ENCODE measurements at regions not wholly inside any gene's neighbourhood (a gene's known extent, or its start where the extent isn't known, plus 50 kb on each side); places are given as distances from the start of the nearest gene placed in this dataset.

GRCh38 chr4:180861651-180862050, 1381.6 kb upstream of the TENM3 start:
- Histone ChIP-seq H3K4me3 (ENCODE audit: low read length) (no peak overlapping the region), H3K9me3 (replicated peaks; ENCODE audit: low read length) (peaks cover 3% of the 10 kb centered on the region), H3K9ac (ENCODE audit: low read depth, low read length) (no peak overlapping the region), H3K4me1 (ENCODE audit: control insufficient read depth, insufficient read depth, low read length) (no peaks in the 10 kb centered on the region), H3K36me3 (ENCODE audit: insufficient read depth, low read length) (no peaks in the 10 kb centered on the region), H3K4me2 (ENCODE audit: low read length) (no peak overlapping the region), H3K27me3 (ENCODE audit: control insufficient read depth, insufficient read depth, low read length) (no peaks in the 10 kb centered on the region)

GRCh38 chr4:180866933-180867643, 1376.1 kb upstream of the TENM3 start:
- no peak overlapping the region for H3K4me2 ChIP-seq (ENCODE audit: low read length)
- H3K9ac ChIP-seq (ENCODE audit: low read depth, low read length) = no peak overlapping the region
- no peak overlapping the region for H3K4me3 ChIP-seq (ENCODE audit: low read length)
- no peaks in the 10 kb centered on the region for H3K4me1 ChIP-seq (ENCODE audit: control insufficient read depth, insufficient read depth, low read length)
- no peaks in the 10 kb centered on the region for H3K27me3 ChIP-seq (ENCODE audit: control insufficient read depth, insufficient read depth, low read length)
- H3K9me3 ChIP-seq (replicated peaks; ENCODE audit: low read length) = peaks cover 5% of the 10 kb centered on the region
- no peaks in the 10 kb centered on the region for H3K36me3 ChIP-seq (ENCODE audit: insufficient read depth, low read length)

GRCh38 chr4:180870623-180871022, 1372.6 kb upstream of the TENM3 start:
- Histone ChIP-seq H3K4me1 (ENCODE audit: control insufficient read depth, insufficient read depth, low read length) (no peaks in the 10 kb centered on the region), H3K27me3 (ENCODE audit: control insufficient read depth, insufficient read depth, low read length) (no peaks in the 10 kb centered on the region), H3K9me3 (replicated peaks; ENCODE audit: low read length) (peaks cover 5% of the 10 kb centered on the region), H3K4me2 (ENCODE audit: low read length) (no peak overlapping the region), H3K4me3 (ENCODE audit: low read length) (no peak overlapping the region), H3K36me3 (ENCODE audit: insufficient read depth, low read length) (no peaks in the 10 kb centered on the region), H3K9ac (ENCODE audit: low read depth, low read length) (no peak overlapping the region)

DNA sequence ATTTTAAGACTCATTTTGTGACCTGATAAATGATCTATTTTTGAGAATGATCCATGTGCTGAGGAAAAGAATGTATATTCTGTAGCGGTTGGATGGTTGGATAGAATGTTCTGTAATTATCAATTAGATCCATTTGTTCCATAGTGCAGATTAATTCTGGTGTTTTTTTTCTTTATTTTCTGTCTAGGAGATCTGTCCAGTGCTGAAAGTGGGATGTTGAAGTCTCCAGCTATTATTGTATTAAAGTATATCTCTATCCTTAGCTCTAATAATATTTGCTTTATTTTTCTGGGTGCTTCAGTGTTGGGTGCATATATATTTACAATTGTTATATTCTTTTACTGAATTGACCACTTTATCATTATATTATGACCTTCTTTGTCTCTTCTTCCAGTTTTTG, 1344.9 kb upstream of the TENM3 start:
- no peaks in the 10 kb centered on the region for H3K9me3 ChIP-seq (replicated peaks; ENCODE audit: low read length)

GRCh38 chr4:180900781-180901180, 1342.4 kb upstream of the TENM3 start:
- Histone ChIP-seq H3K4me2 (ENCODE audit: low read length) (no peak overlapping the region), H3K27me3 (ENCODE audit: control insufficient read depth, insufficient read depth, low read length) (no peaks in the 10 kb centered on the region)

More for the DNA sequence above, 1344.9 kb upstream of the TENM3 start:
- Histone ChIP-seq H3K27me3 (ENCODE audit: control insufficient read depth, insufficient read depth, low read length) (no peaks in the 10 kb centered on the region), H3K4me1 (ENCODE audit: control insufficient read depth, insufficient read depth, low read length) (no peaks in the 10 kb centered on the region), H3K4me3 (ENCODE audit: low read length) (no peak overlapping the region), H3K4me2 (ENCODE audit: low read length) (no peak overlapping the region), H3K36me3 (ENCODE audit: insufficient read depth, low read length) (no peaks in the 10 kb centered on the region), H3K9ac (ENCODE audit: low read depth, low read length) (no peak overlapping the region)

GRCh38 chr4:180909279-180909678, 1333.9 kb upstream of the TENM3 start:
- Histone ChIP-seq H3K4me2 (ENCODE audit: low read length) (no peak overlapping the region), H3K36me3 (ENCODE audit: insufficient read depth, low read length) (no peaks in the 10 kb centered on the region), H3K9me3 (replicated peaks; ENCODE audit: low read length) (no peaks in the 10 kb centered on the region), H3K4me3 (ENCODE audit: low read length) (no peak overlapping the region), H3K27me3 (ENCODE audit: control insufficient read depth, insufficient read depth, low read length) (no peaks in the 10 kb centered on the region), H3K4me1 (ENCODE audit: control insufficient read depth, insufficient read depth, low read length) (no peaks in the 10 kb centered on the region), H3K9ac (ENCODE audit: low read depth, low read length) (no peak overlapping the region)

More at GRCh38 chr4:180900781-180901180, 1342.4 kb upstream of the TENM3 start:
- no peaks in the 10 kb centered on the region for H3K4me1 ChIP-seq (ENCODE audit: control insufficient read depth, insufficient read depth, low read length)
- H3K9me3 ChIP-seq (replicated peaks; ENCODE audit: low read length) = no peaks in the 10 kb centered on the region
- H3K4me3 ChIP-seq (ENCODE audit: low read length) = no peak overlapping the region
- H3K9ac ChIP-seq (ENCODE audit: low read depth, low read length) = no peak overlapping the region
- H3K36me3 ChIP-seq (ENCODE audit: insufficient read depth, low read length) = no peaks in the 10 kb centered on the region

DNA sequence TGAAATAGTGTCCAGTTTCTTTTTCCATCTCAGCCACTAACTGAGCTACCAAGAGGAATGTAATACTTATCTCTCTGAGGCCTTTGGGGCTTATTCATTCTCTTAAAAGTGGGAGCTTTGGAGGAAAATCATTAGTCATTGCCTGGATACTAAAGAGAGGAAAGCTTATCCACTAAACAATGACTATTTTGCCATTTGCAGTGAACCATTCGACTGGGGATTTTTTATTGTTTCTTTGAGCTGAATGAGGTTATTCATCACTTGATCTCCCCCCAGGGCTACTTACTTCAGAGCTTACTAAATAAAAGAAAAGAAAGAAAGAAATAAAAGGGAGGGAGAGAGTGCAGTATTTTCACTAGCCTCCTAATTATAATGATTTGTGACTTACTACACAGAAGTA, 1329.5 kb upstream of the TENM3 start:
- H3K4me2 ChIP-seq (ENCODE audit: low read length) = no peak overlapping the region
- no peak overlapping the region for H3K9ac ChIP-seq (ENCODE audit: low read depth, low read length)
- no peaks in the 10 kb centered on the region for H3K9me3 ChIP-seq (replicated peaks; ENCODE audit: low read length)
- no peaks in the 10 kb centered on the region for H3K4me1 ChIP-seq (ENCODE audit: control insufficient read depth, insufficient read depth, low read length)
- H3K36me3 ChIP-seq (ENCODE audit: insufficient read depth, low read length) = no peaks in the 10 kb centered on the region
- H3K27me3 ChIP-seq (ENCODE audit: control insufficient read depth, insufficient read depth, low read length) = no peaks in the 10 kb centered on the region
- H3K4me3 ChIP-seq (ENCODE audit: low read length) = no peak overlapping the region

- Histone ChIP-seq H3K9ac (ENCODE audit: low read depth, low read length) (no peak overlapping the region), H3K4me2 (ENCODE audit: low read length) (no peak overlapping the region), H3K4me1 (ENCODE audit: control insufficient read depth, insufficient read depth, low read length) (no peaks in the 10 kb centered on the region)
Measured at GRCh38 chr4:180923486-180923885, 1319.7 kb upstream of the TENM3 start.

DNA sequence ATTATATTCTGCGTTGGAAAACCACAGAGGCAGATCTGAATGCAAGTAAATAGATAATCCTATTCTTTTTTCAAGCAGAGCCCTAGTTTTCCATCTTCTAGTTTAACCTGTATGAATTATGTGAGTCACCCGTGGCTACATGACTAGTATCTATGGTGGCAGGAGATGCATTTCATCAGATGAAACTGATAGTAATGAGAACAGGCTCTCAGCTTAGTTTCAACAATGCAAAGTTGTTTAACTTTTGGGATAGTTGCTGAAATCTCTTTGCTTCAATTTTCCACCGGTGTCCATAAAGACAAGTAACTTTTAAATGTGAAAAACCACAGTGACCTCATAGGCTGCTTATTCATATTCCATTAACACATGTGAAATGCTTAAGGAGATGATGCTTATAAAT, 1317.4 kb upstream of the TENM3 start:
- Histone ChIP-seq H3K4me3 (ENCODE audit: low read length) (no peak overlapping the region), H3K4me2 (ENCODE audit: low read length) (no peak overlapping the region), H3K4me1 (ENCODE audit: control insufficient read depth, insufficient read depth, low read length) (no peaks in the 10 kb centered on the region), H3K9me3 (replicated peaks; ENCODE audit: low read length) (no peaks in the 10 kb centered on the region), H3K9ac (ENCODE audit: low read depth, low read length) (no peak overlapping the region), H3K27me3 (ENCODE audit: control insufficient read depth, insufficient read depth, low read length) (no peaks in the 10 kb centered on the region), H3K36me3 (ENCODE audit: insufficient read depth, low read length) (no peaks in the 10 kb centered on the region)

More at GRCh38 chr4:180923486-180923885, 1319.7 kb upstream of the TENM3 start:
- Histone ChIP-seq H3K9me3 (replicated peaks; ENCODE audit: low read length) (no peaks in the 10 kb centered on the region), H3K4me3 (ENCODE audit: low read length) (no peak overlapping the region), H3K27me3 (ENCODE audit: control insufficient read depth, insufficient read depth, low read length) (no peaks in the 10 kb centered on the region), H3K36me3 (ENCODE audit: insufficient read depth, low read length) (no peaks in the 10 kb centered on the region)

GRCh38 chr4:180926277-180926676, 1316.9 kb upstream of the TENM3 start:
- Histone ChIP-seq H3K27me3 (ENCODE audit: control insufficient read depth, insufficient read depth, low read length) (no peaks in the 10 kb centered on the region), H3K9me3 (replicated peaks; ENCODE audit: low read length) (no peaks in the 10 kb centered on the region), H3K9ac (ENCODE audit: low read depth, low read length) (no peak overlapping the region), H3K4me3 (ENCODE audit: low read length) (no peak overlapping the region), H3K36me3 (ENCODE audit: insufficient read depth, low read length) (no peaks in the 10 kb centered on the region), H3K4me2 (ENCODE audit: low read length) (no peak overlapping the region), H3K4me1 (ENCODE audit: control insufficient read depth, insufficient read depth, low read length) (no peaks in the 10 kb centered on the region)

DNA sequence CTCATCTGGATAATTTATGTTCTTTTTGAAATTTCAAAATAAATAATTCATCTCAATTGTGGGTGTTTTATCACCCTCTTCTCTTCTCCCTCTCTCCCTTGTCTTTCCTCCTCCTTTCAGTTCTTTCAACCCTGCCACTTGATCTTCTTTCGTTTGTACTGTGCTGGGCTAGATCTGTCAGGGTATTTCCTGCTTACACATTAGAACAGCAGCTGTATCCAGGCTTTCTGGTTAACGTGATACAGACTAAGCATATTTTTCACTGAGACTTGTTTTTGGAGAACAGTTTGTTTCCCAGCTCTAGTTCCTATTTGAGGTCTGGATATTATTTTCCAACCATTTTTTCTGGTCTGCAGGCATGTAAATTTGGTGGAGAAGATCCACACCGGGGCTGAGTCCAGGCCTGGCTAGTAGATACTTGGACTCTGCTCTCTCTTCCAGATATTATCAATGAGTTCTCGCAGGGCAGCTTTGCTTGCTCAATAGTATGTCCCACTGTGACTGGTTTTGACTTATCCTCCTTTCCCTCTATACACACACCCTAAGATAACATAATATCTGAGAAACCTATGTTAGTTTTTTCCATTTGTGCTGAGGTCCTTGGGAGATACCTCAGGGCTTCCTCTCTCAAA, 1310.7 kb upstream of the TENM3 start:
- H3K9me3 ChIP-seq (replicated peaks; ENCODE audit: low read length) = no peaks in the 10 kb centered on the region
- H3K4me3 ChIP-seq (ENCODE audit: low read length) = no peak overlapping the region
- H3K27me3 ChIP-seq (ENCODE audit: control insufficient read depth, insufficient read depth, low read length) = no peaks in the 10 kb centered on the region
- H3K4me2 ChIP-seq (ENCODE audit: low read length) = no peak overlapping the region
- H3K36me3 ChIP-seq (ENCODE audit: insufficient read depth, low read length) = no peaks in the 10 kb centered on the region
- H3K4me1 ChIP-seq (ENCODE audit: control insufficient read depth, insufficient read depth, low read length) = no peaks in the 10 kb centered on the region
- no peak overlapping the region for H3K9ac ChIP-seq (ENCODE audit: low read depth, low read length)

GRCh38 chr4:180937083-180937482, 1306.1 kb upstream of the TENM3 start:
- no peaks in the 10 kb centered on the region for H3K36me3 ChIP-seq (ENCODE audit: insufficient read depth, low read length)

More at GRCh38 chr4:180937083-180937482, 1306.1 kb upstream of the TENM3 start:
- H3K9me3 ChIP-seq (replicated peaks; ENCODE audit: low read length) = no peaks in the 10 kb centered on the region
- no peak overlapping the region for H3K4me2 ChIP-seq (ENCODE audit: low read length)
- H3K27me3 ChIP-seq (ENCODE audit: control insufficient read depth, insufficient read depth, low read length) = no peaks in the 10 kb centered on the region
- H3K4me1 ChIP-seq (ENCODE audit: control insufficient read depth, insufficient read depth, low read length) = no peaks in the 10 kb centered on the region
- no peak overlapping the region for H3K9ac ChIP-seq (ENCODE audit: low read depth, low read length)
- no peak overlapping the region for H3K4me3 ChIP-seq (ENCODE audit: low read length)
